ENCODE measurements at regions not wholly inside any gene's neighbourhood (a gene's known extent, or its start where the extent isn't known, plus 50 kb on each side); places are given as distances from the start of the nearest gene placed in this dataset.

GRCh38 chr4:106473515-106473914 is 104.9 kb upstream of the GIMD1 start:
- CTCF ChIA-PET: no interaction called here
- no peaks in the 10 kb centered on the region for H3K27me3 ChIP-seq (ENCODE audit: control insufficient read depth, insufficient read depth, low read length)
- no peak overlapping the region for H3K27ac ChIP-seq (ENCODE audit: low read length)
- DNase-seq (ENCODE audit: low read depth, low spot score) (no peak), ATAC-seq (no peak)
- H3K9me3 ChIP-seq (ENCODE audit: control insufficient read depth, insufficient read depth, low read depth, low read length): no peaks in the 10 kb centered on the region
- intact Hi-C loops (cut with micrococcal nuclease; ENCODE audit: unreplicated experiment) (no loop called here), in situ Hi-C loops (cut with HindIII; ENCODE audit: low pct_unique_long_range_greater_than_20kb, low sequenced_read_pairs) (no loop called here)
- no peaks in the 10 kb centered on the region for H3K4me1 ChIP-seq (ENCODE audit: control insufficient read depth, insufficient read depth, low read length)
- no peaks in the 10 kb centered on the region for H3K36me3 ChIP-seq (ENCODE audit: control insufficient read depth, insufficient read depth, low read length)
- BruUV-seq (replicated peaks): no TSS peak
- no peak overlapping the region for H3K4me3 ChIP-seq (ENCODE audit: low read depth in 2 of 2, low read length in 2 of 2)
- POLR2A ChIA-PET: no interaction called here
- TF ChIP-seq SIN3A (IDR thresholded peaks at IDR 0.05; ENCODE audit: borderline replicate concordance, insufficient read depth, low read depth, low read length) (no peak), REST (IDR thresholded peaks at IDR 0.05; ENCODE audit: insufficient read depth in 1 of 2, low read depth in 2 of 2, low read length in 1 of 2) (no peak), CTCF (IDR thresholded peaks at IDR 0.05) (no peak), POLR2AphosphoS5 (IDR thresholded peaks at IDR 0.05; ENCODE audit: low read depth, low read length) (no peak), TCF7L2 (IDR thresholded peaks at IDR 0.05; ENCODE audit: low read depth, low read length) (no peak)

GRCh38 chr4:106471151-106471550 is 102.6 kb upstream of the GIMD1 start:
- H3K27me3 ChIP-seq (ENCODE audit: control insufficient read depth, insufficient read depth, low read length): no peaks in the 10 kb centered on the region
- DNase-seq (ENCODE audit: low read depth, low spot score) (no peak), ATAC-seq (no peak)
- H3K4me3 ChIP-seq (ENCODE audit: low read depth in 2 of 2, low read length in 2 of 2): no peak overlapping the region
- intact Hi-C loops (cut with micrococcal nuclease; ENCODE audit: unreplicated experiment): no loop called here
- TF ChIP-seq SIN3A (IDR thresholded peaks at IDR 0.05; ENCODE audit: borderline replicate concordance, insufficient read depth, low read depth, low read length) (no peak), CTCF (IDR thresholded peaks at IDR 0.05) (no peak), TCF7L2 (IDR thresholded peaks at IDR 0.05; ENCODE audit: low read depth, low read length) (no peak), REST (IDR thresholded peaks at IDR 0.05; ENCODE audit: insufficient read depth in 1 of 2, low read depth in 2 of 2, low read length in 1 of 2) (no peak), POLR2AphosphoS5 (IDR thresholded peaks at IDR 0.05; ENCODE audit: low read depth, low read length) (no peak)
- ChIA-PET POLR2A (no interaction called here), CTCF (no interaction called here)
- in situ Hi-C loops (cut with HindIII; ENCODE audit: low pct_unique_long_range_greater_than_20kb, low sequenced_read_pairs): no loop called here
- BruUV-seq (replicated peaks): no TSS peak
- no peaks in the 10 kb centered on the region for H3K9me3 ChIP-seq (ENCODE audit: control insufficient read depth, insufficient read depth, low read depth, low read length)
- no peaks in the 10 kb centered on the region for H3K36me3 ChIP-seq (ENCODE audit: control insufficient read depth, insufficient read depth, low read length)
- H3K4me1 ChIP-seq (ENCODE audit: control insufficient read depth, insufficient read depth, low read length): no peaks in the 10 kb centered on the region
- H3K27ac ChIP-seq (ENCODE audit: low read length): no peak overlapping the region

All from Panc1 (cell line).